Transverse colon (tissue), 4 donors: ENCODE measurements at regions not wholly inside any gene's neighbourhood (a gene's known extent, or its start where the extent isn't known, plus 50 kb on each side); places are given as distances from the start of the nearest gene placed in this dataset.

Experiments
- DNase-seq: peaks from one replicate; pipeline ENCODE4 v3.0.0-alpha.2; 2019
- H3K27ac ChIP-seq, 4 donors: fragments of 200-600 bp; sonication (generic); 2 replicates each; pipeline ENCODE4 v1.5.1; 2016 to 2018; ENCODE audit warnings: inconsistent platforms in 4 of 4
- H3K27me3 ChIP-seq: fragments of 200-600 bp; sonication (generic); 2 replicates; pipeline ENCODE4 v1.5.1; 2017; ENCODE audit warnings: inconsistent platforms
- H3K36me3 ChIP-seq, 4 donors: fragments of 200-600 bp; sonication (generic); 2 replicates each; pipeline ENCODE4 v1.5.1; 2017 to 2019; ENCODE audit warnings: inconsistent platforms in 4 of 4
- H3K4me1 ChIP-seq, 4 donors: fragments of 200-600 bp; sonication (generic); 2 replicates each; pipeline ENCODE4 v1.5.1; 2017 to 2020; ENCODE audit warnings: inconsistent platforms in 4 of 4
- H3K4me3 ChIP-seq, 4 donors: fragments of 200-600 bp; sonication (generic); 1 replicate in 1 of 4; 2 replicates in 3 of 4; pipeline versions ENCODE4 v1.5.1 to v1.6.1; 2017 to 2019; ENCODE audit warnings: inconsistent platforms in 4 of 4
- H3K9me3 ChIP-seq, 2 donors: fragments of 200-600 bp; sonication (generic); 2 replicates each; pipeline ENCODE4 v1.5.1; 2017 to 2019; ENCODE audit warnings: inconsistent platforms in 2 of 2
- EP300 ChIP-seq: sonication (generic); formaldehyde crosslinking; IDR thresholded peaks from one replicate; pipeline ENCODE4 v1.6.1; 2017; ENCODE audit warnings: antibody characterized with exemption, low read depth
- POLR2A ChIP-seq: fragments of 450-650 bp; IDR thresholded peaks from one replicate; pipeline ENCODE4 v1.6.1; 2016; ENCODE audit warnings: antibody characterized with exemption, mild to moderate bottlenecking, moderate library complexity
- POLR2AphosphoS5 ChIP-seq, 3 donors: sonication (generic); formaldehyde crosslinking; IDR thresholded peaks; one replicate each; pipeline ENCODE4 v1.6.1; 2016; ENCODE audit warnings: antibody characterized with exemption in 3 of 3
- WGBS, 2 donors: methylation state at CpG; one replicate each; pipeline ENCODE4 v1.1.5; 2018; ENCODE audit warnings: low coverage in 1 of 2; 5-methylcytosine and 5-hydroxymethylcytosine counted together
- in situ Hi-C, 4 donors: fragments of 200-750 bp; cut with MboI; loops; one replicate each; pipeline versions ENCODE4 v1.15.0 to v1.15.1; 2017; ENCODE audit warnings: low sequenced_read_pairs in 3 of 4, low pct_ligation_motif_present in 1 of 4, low pct_unique_long_range_greater_than_20kb in 1 of 4
- intact Hi-C: fragments of 100-400 bp; cut with DNase I; formaldehyde crosslinking; loops from one replicate; pipeline ENCODE4 v1.15.1; 2023; ENCODE audit warnings: low total_unique reads
- TF ChIP-seq, protein P1 (sequence below), 5 experiments: fragments of 200-600 bp in 3 of 5; fragments of 450-650 bp in 2 of 5; sonication (generic) in 3 of 5; IDR thresholded peaks; 1 replicate in 2 of 5; 2 replicates in 3 of 5; pipeline ENCODE4 v1.5.1; 2016 to 2017; ENCODE audit warnings: antibody characterized with exemption in 5 of 5, inconsistent platforms in 3 of 5, mild to moderate bottlenecking in 2 of 5, moderate library complexity in 1 of 5

DNA sequence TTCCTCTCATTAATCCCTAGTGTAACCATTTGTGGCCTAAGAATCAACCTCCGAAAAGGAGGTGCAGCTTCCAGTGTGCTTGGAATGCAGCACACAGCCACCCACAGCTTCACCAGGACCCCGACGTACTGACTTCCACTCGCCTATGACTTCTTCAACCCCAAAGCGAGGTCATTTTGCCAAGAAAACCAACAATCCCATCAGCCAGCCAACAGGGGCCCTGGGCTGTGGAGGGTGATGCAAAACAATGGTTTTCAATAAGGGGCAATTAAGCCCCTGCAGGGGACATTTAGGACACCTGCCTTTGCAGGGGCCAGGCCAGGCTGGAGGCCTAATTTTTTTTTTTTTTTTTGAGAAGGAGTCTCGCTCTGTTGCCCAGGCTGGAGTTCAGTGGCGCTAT is 158.1 kb upstream of the SKOR2 start:
- intact Hi-C loops (no loop called here), in situ Hi-C loops (no loop called here)
- 93 to 100% methylated on average over 2 to 7 of the region's 7 CpGs for WGBS, 2 donors

DNA sequence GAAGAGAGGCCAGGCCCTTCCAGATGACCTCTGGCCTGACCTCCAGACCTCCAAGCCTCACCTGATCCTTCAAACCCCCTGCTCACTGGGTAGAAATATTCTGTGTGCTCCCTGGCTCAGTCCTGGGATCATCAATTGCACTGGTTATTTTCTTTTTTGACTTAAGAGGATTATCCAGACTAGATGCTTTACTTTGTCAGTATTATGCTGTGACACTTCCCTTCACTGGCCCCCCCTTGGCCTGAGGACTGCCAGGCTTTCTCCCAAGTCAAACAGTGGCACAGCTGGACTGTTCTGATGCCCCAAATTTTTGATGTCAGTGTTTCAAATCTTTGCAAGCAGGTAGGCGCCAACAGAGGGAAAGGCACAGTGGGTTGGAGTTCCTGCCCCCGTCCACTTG is 156.3 kb upstream of the SKOR2 start:
- no peak for DNase-seq
- intact Hi-C loops (no loop called here), in situ Hi-C loops (no loop called here)
- Histone ChIP-seq H3K27me3 (no peaks in the 10 kb centered on the region), H3K36me3 (no peaks in the 10 kb centered on the region), H3K27ac (no peak overlapping the region), H3K4me3 (no peak overlapping the region), H3K4me1 (no peaks in the 10 kb centered on the region), H3K9me3 (no peaks in the 10 kb centered on the region)
- TF ChIP-seq EP300: no peak
- no peak for TF ChIP-seq POLR2A
- no peak for TF ChIP-seq POLR2AphosphoS5 (IDR thresholded peaks at IDR 0.05)
- TF ChIP-seq, protein P1, sequence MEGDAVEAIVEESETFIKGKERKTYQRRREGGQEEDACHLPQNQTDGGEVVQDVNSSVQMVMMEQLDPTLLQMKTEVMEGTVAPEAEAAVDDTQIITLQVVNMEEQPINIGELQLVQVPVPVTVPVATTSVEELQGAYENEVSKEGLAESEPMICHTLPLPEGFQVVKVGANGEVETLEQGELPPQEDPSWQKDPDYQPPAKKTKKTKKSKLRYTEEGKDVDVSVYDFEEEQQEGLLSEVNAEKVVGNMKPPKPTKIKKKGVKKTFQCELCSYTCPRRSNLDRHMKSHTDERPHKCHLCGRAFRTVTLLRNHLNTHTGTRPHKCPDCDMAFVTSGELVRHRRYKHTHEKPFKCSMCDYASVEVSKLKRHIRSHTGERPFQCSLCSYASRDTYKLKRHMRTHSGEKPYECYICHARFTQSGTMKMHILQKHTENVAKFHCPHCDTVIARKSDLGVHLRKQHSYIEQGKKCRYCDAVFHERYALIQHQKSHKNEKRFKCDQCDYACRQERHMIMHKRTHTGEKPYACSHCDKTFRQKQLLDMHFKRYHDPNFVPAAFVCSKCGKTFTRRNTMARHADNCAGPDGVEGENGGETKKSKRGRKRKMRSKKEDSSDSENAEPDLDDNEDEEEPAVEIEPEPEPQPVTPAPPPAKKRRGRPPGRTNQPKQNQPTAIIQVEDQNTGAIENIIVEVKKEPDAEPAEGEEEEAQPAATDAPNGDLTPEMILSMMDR (IDR thresholded peaks at IDR 0.05): no peak
- 69 to 71% methylated on average over 2 of the region's 2 CpGs for WGBS, 2 donors

More for the DNA sequence above, 158.1 kb upstream of the SKOR2 start:
- Histone ChIP-seq H3K27me3 (no peaks in the 10 kb centered on the region), H3K4me1 (no peaks in the 10 kb centered on the region), H3K4me3 (no peak overlapping the region), H3K9me3 (no peaks in the 10 kb centered on the region), H3K36me3 (no peaks in the 10 kb centered on the region), H3K27ac (no peak overlapping the region)
- TF ChIP-seq, protein P1 (IDR thresholded peaks at IDR 0.05): no peak
- TF ChIP-seq POLR2A (no peak), POLR2AphosphoS5 (IDR thresholded peaks at IDR 0.05) (no peak), EP300 (no peak)
- no peak for DNase-seq

DNA sequence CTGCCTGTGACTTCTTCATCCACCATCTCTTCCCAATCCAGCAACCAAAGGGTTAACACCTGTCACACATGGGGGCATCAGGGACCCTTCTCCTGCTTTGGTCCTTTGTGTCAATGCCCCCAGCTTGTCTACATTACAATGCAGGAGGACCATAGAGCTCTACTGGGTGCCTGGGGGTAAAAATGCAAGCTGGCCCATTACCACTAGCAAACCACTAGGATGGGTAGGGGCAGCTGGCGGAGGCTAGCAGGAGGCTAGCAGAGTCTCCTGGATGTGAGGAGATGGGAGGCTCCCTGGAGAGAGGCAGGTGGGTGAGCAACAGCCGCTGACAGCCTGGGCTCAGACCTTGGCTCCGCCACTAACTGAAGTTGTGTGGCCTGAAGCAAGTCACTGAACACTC is 153.4 kb upstream of the SKOR2 start:
- in situ Hi-C loops (no loop called here), intact Hi-C loops (no loop called here)
- H3K9me3 ChIP-seq: no peaks in the 10 kb centered on the region
- DNase-seq: no peak
- H3K27me3 ChIP-seq: no peaks in the 10 kb centered on the region
- no peak overlapping the region for H3K4me3 ChIP-seq
- no peaks in the 10 kb centered on the region for H3K36me3 ChIP-seq
- no peak overlapping the region for H3K27ac ChIP-seq
- TF ChIP-seq POLR2A: no peak
- WGBS, 2 donors: 89% methylated on average over 3 of the region's 3 CpGs; no CpG with 5 or more reads in 1 of the 2 donors
- no peaks in the 10 kb centered on the region for H3K4me1 ChIP-seq

DNA sequence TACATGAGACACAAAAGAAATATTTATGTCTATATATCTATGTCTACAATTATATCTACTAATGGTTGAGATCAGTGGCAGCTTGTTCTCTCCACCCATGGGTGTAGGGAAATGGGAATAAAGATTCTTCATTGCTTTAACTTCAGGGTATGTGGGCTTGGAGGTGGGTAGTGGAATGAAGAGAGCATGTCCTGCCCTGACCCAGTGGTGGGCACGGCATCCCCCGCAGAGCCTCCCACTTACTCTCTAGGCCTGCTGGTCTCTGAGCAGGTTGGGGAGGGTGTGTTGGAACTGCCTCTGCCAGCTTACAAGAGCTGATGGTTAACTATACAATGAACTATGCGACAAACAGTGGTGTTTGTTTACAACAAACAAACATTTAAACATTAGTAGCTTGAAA is 152.5 kb upstream of the SKOR2 start:
- no peaks in the 10 kb centered on the region for H3K4me1 ChIP-seq
- H3K4me3 ChIP-seq: no peak overlapping the region
- 67% methylated on average over 3 of the region's 3 CpGs; no CpG with 5 or more reads in 1 of the 2 donors for WGBS, 2 donors
- TF ChIP-seq POLR2AphosphoS5 (IDR thresholded peaks at IDR 0.05): no peak
- no peak for TF ChIP-seq POLR2A
- no peak for TF ChIP-seq EP300
- TF ChIP-seq, protein P1 (IDR thresholded peaks at IDR 0.05): no peak
- no peaks in the 10 kb centered on the region for H3K27me3 ChIP-seq
- in situ Hi-C loops (no loop called here), intact Hi-C loops (no loop called here)
- no peak overlapping the region for H3K27ac ChIP-seq
- H3K9me3 ChIP-seq: no peaks in the 10 kb centered on the region
- no peaks in the 10 kb centered on the region for H3K36me3 ChIP-seq
- DNase-seq: no peak

DNA sequence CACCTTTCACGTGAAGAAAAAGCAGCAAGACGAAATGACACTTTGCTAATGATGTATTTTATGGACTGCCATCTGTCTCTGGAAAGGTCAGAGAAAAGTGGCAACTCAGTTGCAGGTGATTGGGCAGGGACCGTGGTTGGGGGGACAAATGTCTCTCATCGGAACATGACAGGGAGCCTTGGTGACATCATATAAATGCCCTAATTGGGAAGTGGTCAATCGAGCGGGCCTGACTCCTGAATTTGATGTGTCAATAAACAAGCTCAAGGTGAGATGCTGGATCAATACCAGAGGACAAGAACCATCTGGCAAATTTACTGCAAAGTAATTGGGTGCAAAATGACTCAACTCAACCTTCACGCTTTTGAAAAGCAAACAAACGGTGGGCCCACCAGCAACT is 151.9 kb upstream of the SKOR2 start:
- Histone ChIP-seq H3K36me3 (no peaks in the 10 kb centered on the region), H3K27me3 (no peaks in the 10 kb centered on the region), H3K9me3 (no peaks in the 10 kb centered on the region), H3K4me1 (no peaks in the 10 kb centered on the region), H3K27ac (no peak overlapping the region), H3K4me3 (no peak overlapping the region)
- in situ Hi-C loops (no loop called here), intact Hi-C loops (no loop called here)
- TF ChIP-seq EP300 (no peak), POLR2AphosphoS5 (IDR thresholded peaks at IDR 0.05) (no peak), POLR2A (no peak)
- TF ChIP-seq, protein P1 (IDR thresholded peaks at IDR 0.05): no peak
- 61 to 63% methylated on average over 8 of the region's 8 CpGs for WGBS, 2 donors
- DNase-seq: no peak
